IMR-90 (cell line): ENCODE measurements at regions not wholly inside any gene's neighbourhood (a gene's known extent, or its start where the extent isn't known, plus 50 kb on each side); places are given as distances from the start of the nearest gene placed in this dataset.
A peak's percentile ranks its signal among the peaks of the same experiment; 100 is the strongest.

ENCODE experiments used
- ATAC-seq: fragments of 200-7000 bp; cut with Tn5 transposase; 2 replicates; pipeline ENCODE4 v1.9.1; 2020; ENCODE audit warnings: low read depth, mild to moderate bottlenecking, moderate library complexity
- BruUV-seq: library from RNA; stranded (reverse); fragments of 400-500 nt; replicated peaks from 2 replicates; lab custom pipeline; 2021; lab: Mats Ljungman, UMichigan
- CTCF ChIA-PET: fragments of 300-600 bp; formaldehyde crosslinking; extraction: SDS; loops from one replicate; lab custom pipeline; 2021; ENCODE audit warnings: antibody characterized with exemption; lab: Yijun Ruan, JAX
- POLR2A ChIA-PET: fragments of 300-600 bp; sonication (Branson Sonifier 250); formaldehyde crosslinking; loops from one replicate; lab custom pipeline; 2022; ENCODE audit warnings: antibody characterized with exemption; ENCODE audit not compliant: unreplicated experiment; lab: Charles Lee
- DNase-seq: peaks from one replicate; pipeline ENCODE4 v3.0.0; 2013
- H2AFZ ChIP-seq: replicated peaks from 2 replicates; pipeline ENCODE3; 2013; ENCODE audit warnings: low read length, mild to moderate bottlenecking; ENCODE audit not compliant: poor library complexity
- H2AK5ac ChIP-seq: 2 replicates; pipeline ENCODE4 v1.6.1; 2013; ENCODE audit warnings: low read depth, low read length, inconsistent platforms
- H2AK9ac ChIP-seq: replicated peaks from 2 replicates; pipeline ENCODE3; 2013; ENCODE audit warnings: mild to moderate bottlenecking, low read depth, low read length, moderate library complexity; ENCODE audit not compliant: poor library complexity
- H2BK120ac ChIP-seq: 2 replicates; pipeline ENCODE4 v1.6.1; 2013; ENCODE audit warnings: low read depth, low read length, inconsistent platforms
- H2BK15ac ChIP-seq: 3 replicates; pipeline ENCODE4 v1.6.1; 2013; ENCODE audit warnings: low read depth, low read length, inconsistent platforms
- H2BK20ac ChIP-seq: 2 replicates; pipeline ENCODE4 v1.6.1; 2013; ENCODE audit warnings: low read depth, mild to moderate bottlenecking, inconsistent platforms, low read length, moderate library complexity
- H2BK5ac ChIP-seq: 2 replicates; pipeline ENCODE4 v1.6.1; 2013; ENCODE audit warnings: mild to moderate bottlenecking, low read depth, low read length, inconsistent platforms; ENCODE audit not compliant: poor library complexity, severe bottlenecking
- H3K14ac ChIP-seq: replicated peaks from 2 replicates; pipeline ENCODE4 v1.6.1; 2013; ENCODE audit warnings: low read depth, low read length, inconsistent platforms
- H3K18ac ChIP-seq: 2 replicates; pipeline ENCODE4 v1.6.1; 2013; ENCODE audit warnings: low read depth, low read length, control low read depth
- H3K23ac ChIP-seq: 2 replicates; pipeline ENCODE4 v1.6.1; 2013; ENCODE audit warnings: low read depth, low read length, inconsistent platforms
- H3K27ac ChIP-seq: 2 replicates; pipeline ENCODE4 v1.5.1; 2013; ENCODE audit warnings: mild to moderate bottlenecking, control low read depth, low read length; ENCODE audit not compliant: insufficient read depth
- H3K27me3 ChIP-seq: 2 replicates; pipeline ENCODE4 v1.6.1; 2013; ENCODE audit warnings: low read length; ENCODE audit not compliant: control insufficient read depth, insufficient read depth
- H3K36me3 ChIP-seq: 2 replicates; pipeline ENCODE4 v1.6.1; 2013; ENCODE audit warnings: low read length, mixed read lengths; ENCODE audit not compliant: control insufficient read depth, insufficient read depth
- H3K4ac ChIP-seq: 2 replicates; pipeline ENCODE4 v1.6.1; 2013; ENCODE audit warnings: low read depth, low read length, inconsistent platforms
- H3K4me1 ChIP-seq: 2 replicates; pipeline ENCODE4 v1.6.1; 2013; ENCODE audit warnings: low read length, mixed read lengths; ENCODE audit not compliant: control insufficient read depth, insufficient read depth
- H3K4me2 ChIP-seq: 2 replicates; pipeline ENCODE4 v1.6.1; 2013; ENCODE audit warnings: low read depth, mild to moderate bottlenecking, control low read depth, low read length, moderate library complexity
- H3K4me3 ChIP-seq: 2 replicates; pipeline ENCODE4 v1.5.1; 2013; ENCODE audit warnings: low read depth, mild to moderate bottlenecking, control low read depth, low read length, moderate library complexity; ENCODE audit not compliant: insufficient read depth
- H3K56ac ChIP-seq: 2 replicates; pipeline ENCODE4 v1.6.1; 2013; ENCODE audit warnings: low read length, inconsistent platforms; ENCODE audit not compliant: insufficient read depth; ENCODE audit errors: extremely low read depth
- H3K79me1 ChIP-seq, 2 experiments: 2 replicates each; pipeline ENCODE4 v1.6.1; 2013; ENCODE audit warnings: low read length in 2 of 2, inconsistent platforms in 1 of 2, low read depth in 1 of 2
- H3K9ac ChIP-seq: 2 replicates; pipeline ENCODE4 v1.6.1; 2013; ENCODE audit warnings: low read depth, low read length, control low read depth
- H3K9me1 ChIP-seq: 2 replicates; pipeline ENCODE4 v1.6.1; 2013; ENCODE audit warnings: low read length, inconsistent platforms; ENCODE audit not compliant: insufficient read depth
- H3K9me3 ChIP-seq: 2 replicates; pipeline ENCODE4 v1.6.1; 2013; ENCODE audit warnings: low read length; ENCODE audit not compliant: control insufficient read depth, insufficient read depth
- H4K20me1 ChIP-seq: 2 replicates; pipeline ENCODE4 v1.6.1; 2013; ENCODE audit warnings: low read length, inconsistent platforms; ENCODE audit not compliant: insufficient read depth
- H4K5ac ChIP-seq: 2 replicates; pipeline ENCODE4 v1.6.1; 2013; ENCODE audit warnings: mild to moderate bottlenecking, low read depth, low read length, control low read depth
- H4K8ac ChIP-seq, 2 experiments: 2 replicates each; pipeline ENCODE4 v1.6.1; 2013; ENCODE audit warnings: low read depth in 2 of 2, low read length in 2 of 2, control low read depth in 1 of 2, inconsistent platforms in 1 of 2
- H4K91ac ChIP-seq: 2 replicates; pipeline ENCODE4 v1.6.1; 2013; ENCODE audit warnings: low read depth, low read length, inconsistent platforms; ENCODE audit not compliant: insufficient read depth
- RCOR1 ChIP-seq: IDR thresholded peaks from 2 replicates; pipeline ENCODE4 v1.6.1; 2012; ENCODE audit warnings: mild to moderate bottlenecking, low read length, improper control_type of control experiment; ENCODE audit not compliant: insufficient replicate concordance
- WGBS, 2 experiments: methylation state at CpG; one replicate each; pipeline versions ENCODE4 v1.1.5 to v1.1.7; 2013; ENCODE audit warnings: missing lambda C conversion rate in 2 of 2; ENCODE audit not compliant: insufficient read length in 1 of 2; ENCODE audit errors: extremely low coverage in 2 of 2; 5-methylcytosine and 5-hydroxymethylcytosine counted together
- dilution Hi-C: fragments of 300-500 bp; cut with HindIII; formaldehyde crosslinking; loops from one replicate; pipeline ENCODE4 v1.14.3; 2018; ENCODE audit warnings: low sequenced_read_pairs; ENCODE audit not compliant: unreplicated experiment
- in situ Hi-C: fragments of 300-500 bp; cut with MboI; formaldehyde crosslinking; loops from 3 replicates; pipeline ENCODE4 v1.14.3; 2019; ENCODE audit warnings: low sequenced_read_pairs, inconsistent platforms, mixed read lengths
- intact Hi-C: fragments of 100-400 bp; cut with micrococcal nuclease; formaldehyde crosslinking; loops from 2 replicates; pipeline ENCODE4 v1.10.0; 2022

- H4K8ac ChIP-seq, result no peak overlapping the region
- no peak overlapping the region for H3K9ac ChIP-seq
- no peak overlapping the region for H2AK9ac ChIP-seq
- no peak overlapping the region for H3K14ac ChIP-seq
- dilution Hi-C loops, result no loop called here
- no peak for TF ChIP-seq RCOR1
- H4K20me1 ChIP-seq, result no peaks in the 10 kb centered on the region
- H3K9me3 ChIP-seq, result no peaks in the 10 kb centered on the region
- H3K23ac ChIP-seq, result no peak overlapping the region
- H2AK5ac ChIP-seq, result 0 out of 2 replicates have a peak overlapping the region, but pooled peaks have one; percentile 19
- H3K27ac ChIP-seq, result no peak overlapping the region
- no peak overlapping the region for H2BK120ac ChIP-seq
- no peak for ATAC-seq
- BruUV-seq, result no TSS peak
- no peak overlapping the region for H2BK20ac ChIP-seq
- no peaks in the 10 kb centered on the region for H3K36me3 ChIP-seq
- H3K4me1 ChIP-seq, result peaks cover 6% of the 10 kb centered on the region
- H3K4me3 ChIP-seq, result no peak overlapping the region
- no peak overlapping the region for H2AFZ ChIP-seq
- H3K27me3 ChIP-seq, result no peaks in the 10 kb centered on the region
- in situ Hi-C loops, result no loop called here
- H2BK5ac ChIP-seq, result no peak overlapping the region
- no peak overlapping the region for H4K91ac ChIP-seq
- H3K4me2 ChIP-seq, result no peak overlapping the region
- no peak overlapping the region for H3K4ac ChIP-seq
- 100% methylated on average over 1 of the region's 4 CpGs; no CpG with 5 or more reads in 1 of the 2 experiments for WGBS, 2 experiments
- H2BK15ac ChIP-seq, result no peak overlapping the region; the same call in 2 of the 3 replicates
- ChIA-PET POLR2A (interaction anchor here (0.7 kb wide), 1 partner anchor 28 kb away, joined by 3 read pairs; no protein-coding TSS in a partner anchor), CTCF (interaction anchor here (0.6 kb wide), 1 partner anchor 98 kb away, joined by 10 read pairs; no protein-coding TSS in a partner anchor)
- H3K79me1 ChIP-seq, result no peaks in the 10 kb centered on the region
- no peak for DNase-seq
- peaks cover 12% of the 10 kb centered on the region for H3K9me1 ChIP-seq
- H3K56ac ChIP-seq, result no peak overlapping the region
- intact Hi-C loops, result no loop called here
- no peak overlapping the region for H3K18ac ChIP-seq
- H4K5ac ChIP-seq, result no peak overlapping the region
These were observed 101.6 kb downstream of the LBH start for GRCh38 chr2:30332791-30333453.
